WI38 (cell line): ENCODE measurements at regions not wholly inside any gene's neighbourhood (a gene's known extent, or its start where the extent isn't known, plus 50 kb on each side); places are given as distances from the start of the nearest gene placed in this dataset.
A peak's percentile ranks its signal among the peaks of the same experiment; 100 is the strongest.

Experiments
- H3K4me3 ChIP-seq: 2 replicates; pipeline ENCODE4 v1.5.1; 2011; ENCODE audit warnings: low read depth, mild to moderate bottlenecking, control low read depth, low read length
- CTCF ChIP-seq: IDR thresholded peaks from 2 replicates; pipeline ENCODE4 v1.5.1; 2012; ENCODE audit warnings: low read depth, mild to moderate bottlenecking, control low read depth, low read length

DNA sequence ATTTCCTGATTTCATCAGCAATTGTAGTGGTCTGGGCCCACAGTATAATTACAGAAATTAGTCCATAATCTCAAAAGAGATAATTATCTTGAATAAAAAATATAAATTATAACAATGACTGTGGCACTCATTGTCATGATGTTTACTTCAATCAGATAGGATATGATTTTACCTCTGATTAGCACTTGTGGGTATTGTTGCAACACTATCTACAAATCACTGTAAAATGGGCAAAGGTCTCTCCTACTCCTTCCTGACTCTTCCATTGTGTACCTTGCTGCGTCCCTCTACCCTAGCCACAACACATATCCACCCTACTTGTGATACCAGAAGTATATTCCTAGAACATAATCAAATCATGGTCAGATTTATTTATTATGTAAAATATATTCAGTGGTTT lies 200.9 kb upstream of the TRIB2 start:
- H3K4me3 ChIP-seq, result no peak overlapping the region
- no peak for TF ChIP-seq CTCF

- no peak overlapping the region for H3K4me3 ChIP-seq
- no peak for TF ChIP-seq CTCF
Observed at GRCh38 chr2:12533337-12534005, 183.3 kb upstream of the TRIB2 start.

DNA sequence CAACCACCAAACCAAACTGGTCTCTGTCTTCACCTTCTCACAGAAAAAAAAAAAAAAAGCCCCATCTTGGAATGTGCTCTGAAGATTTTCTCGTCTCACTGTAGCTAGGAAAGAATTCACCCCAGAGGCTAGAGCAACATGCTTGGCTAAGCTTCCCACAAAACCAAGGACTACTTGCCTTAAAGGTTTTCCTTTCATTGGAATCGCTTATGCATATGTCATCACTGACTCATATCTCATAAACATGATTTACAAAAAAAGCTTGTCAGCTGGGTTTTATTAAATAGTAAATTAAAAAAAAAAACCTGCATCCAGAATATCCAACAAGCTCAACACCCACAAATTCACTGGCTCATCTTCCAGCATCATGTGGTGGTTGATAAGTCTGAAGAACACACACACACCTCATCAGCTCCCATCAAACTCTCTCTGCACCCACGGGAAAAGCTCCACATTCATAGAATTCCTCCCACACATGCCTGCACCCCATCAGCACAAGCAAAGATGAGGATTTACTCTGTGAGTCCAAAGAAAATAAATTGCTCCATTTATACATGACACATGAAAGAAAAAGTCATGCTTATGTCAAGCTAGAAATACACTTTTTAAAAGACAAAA lies 182.0 kb upstream of the TRIB2 start:
- H3K4me3 ChIP-seq, result peak overlapping the region; percentile 28
- TF ChIP-seq CTCF, result no peak

GRCh38 chr2:12536976-12537375 lies 179.8 kb upstream of the TRIB2 start:
- no peak overlapping the region for H3K4me3 ChIP-seq
- no peak for TF ChIP-seq CTCF

- no peak for TF ChIP-seq CTCF
- no peak overlapping the region for H3K4me3 ChIP-seq
Observed at GRCh38 chr2:12538138-12538694, 178.5 kb upstream of the TRIB2 start.

- no peak for TF ChIP-seq CTCF
- H3K4me3 ChIP-seq, result no peak overlapping the region
Observed at GRCh38 chr2:12539336-12539735, 177.4 kb upstream of the TRIB2 start.

DNA sequence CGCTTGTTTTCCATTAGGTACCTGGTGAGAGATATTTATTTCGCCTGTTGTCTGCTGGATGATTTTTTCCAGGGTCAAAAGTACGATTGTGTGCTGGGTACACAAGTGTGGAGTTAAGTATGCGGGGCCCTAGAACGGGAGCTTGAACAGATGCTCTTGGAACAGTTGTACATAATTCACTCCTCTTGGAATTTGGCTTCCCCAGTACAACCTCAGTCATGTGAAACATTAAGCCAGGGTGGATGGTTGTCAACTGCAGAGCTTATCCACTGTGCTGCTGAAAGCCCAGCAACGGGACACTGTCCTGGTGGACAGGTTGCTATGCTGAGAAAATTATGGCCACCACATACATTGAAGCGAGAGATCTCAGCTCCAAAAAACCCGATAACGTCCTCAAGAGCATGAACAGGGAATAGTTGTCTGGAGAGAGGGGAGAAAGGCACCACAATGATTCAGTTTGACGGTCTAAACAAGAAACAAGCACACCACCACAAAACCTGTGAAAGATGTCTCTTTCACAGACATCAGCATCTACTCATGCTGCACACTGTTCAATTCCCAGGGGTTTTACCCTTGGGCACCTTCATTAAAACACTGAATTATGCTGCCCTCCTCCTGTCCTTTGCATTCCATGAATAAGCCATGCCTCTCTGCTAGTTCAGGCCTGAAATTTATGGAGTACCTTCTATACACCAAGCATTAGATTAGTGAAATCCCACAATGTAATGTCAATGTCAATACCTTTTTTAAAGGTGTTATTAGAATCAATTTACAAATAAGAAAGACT lies 176.8 kb upstream of the TRIB2 start:
- TF ChIP-seq CTCF, result no peak
- H3K4me3 ChIP-seq, result no peak overlapping the region
